MM.1S (cell line): ENCODE measurements at regions not wholly inside any gene's neighbourhood (a gene's known extent, or its start where the extent isn't known, plus 50 kb on each side); places are given as distances from the start of the nearest gene placed in this dataset.

ENCODE experiments used
- DNase-seq: peaks from one replicate; pipeline ENCODE4 v3.0.0-alpha.2; 2015
- H2AFZ ChIP-seq: fragments of 300-600 bp; sonication (generic); 2 replicates; pipeline ENCODE4 v1.6.0; 2016; ENCODE audit warnings: antibody characterized with exemption, low read length
- H3F3A ChIP-seq: fragments of 300-600 bp; sonication (generic); 2 replicates; pipeline ENCODE4 v1.6.1; 2016; ENCODE audit warnings: mild to moderate bottlenecking, antibody characterized with exemption, low read length, moderate library complexity, mixed read lengths; ENCODE audit not compliant: insufficient read depth
- H3K27ac ChIP-seq: fragments of 300-600 bp; sonication (generic); 2 replicates; pipeline ENCODE4 v1.5.1; 2016; ENCODE audit warnings: mild to moderate bottlenecking, low read length
- H3K27me3 ChIP-seq: fragments of 300-600 bp; sonication (generic); replicated peaks from 2 replicates; pipeline ENCODE4 v1.6.0; 2016; ENCODE audit warnings: low read length; ENCODE audit not compliant: insufficient read depth
- H3K36me3 ChIP-seq: fragments of 300-600 bp; sonication (generic); replicated peaks from 2 replicates; pipeline ENCODE4 v1.6.1; 2016; ENCODE audit warnings: mild to moderate bottlenecking, low read length, mixed read lengths; ENCODE audit not compliant: insufficient read depth
- H3K4me1 ChIP-seq: fragments of 300-600 bp; sonication (generic); 2 replicates; pipeline ENCODE4 v1.6.1; 2016; ENCODE audit warnings: low read length, mixed read lengths
- H3K4me2 ChIP-seq: fragments of 300-600 bp; sonication (generic); 2 replicates; pipeline ENCODE4 v1.6.0; 2016; ENCODE audit warnings: low read depth, low read length
- H3K4me3 ChIP-seq: fragments of 300-600 bp; sonication (generic); 2 replicates; pipeline ENCODE4 v1.5.1; 2016; ENCODE audit warnings: low read length, mixed read lengths
- H3K79me2 ChIP-seq: fragments of 300-600 bp; sonication (generic); 2 replicates; pipeline ENCODE4 v1.6.1; 2016; ENCODE audit warnings: mixed run types, low read length, mixed read lengths
- H3K9ac ChIP-seq: fragments of 300-600 bp; sonication (generic); 2 replicates; pipeline ENCODE4 v1.6.1; 2016; ENCODE audit warnings: low read length, mixed read lengths
- H3K9me2 ChIP-seq: fragments of 300-600 bp; sonication (generic); replicated peaks from 2 replicates; pipeline ENCODE4 v1.6.1; 2016; ENCODE audit warnings: mild to moderate bottlenecking, low read length, mixed read lengths; ENCODE audit not compliant: insufficient read depth
- H3K9me3 ChIP-seq: fragments of 300-600 bp; sonication (generic); replicated peaks from 2 replicates; pipeline ENCODE4 v1.6.1; 2016; ENCODE audit warnings: mild to moderate bottlenecking, low read length, mixed read lengths; ENCODE audit not compliant: insufficient read depth
- H4K20me1 ChIP-seq: fragments of 300-600 bp; sonication (generic); 2 replicates; pipeline ENCODE4 v1.6.1; 2016; ENCODE audit warnings: mild to moderate bottlenecking, low read length, moderate library complexity, mixed read lengths; ENCODE audit not compliant: insufficient read depth
- CTCF ChIP-seq: fragments of 300-600 bp; sonication (generic); IDR thresholded peaks from 2 replicates; pipeline ENCODE4 v1.5.1; 2016; ENCODE audit warnings: antibody characterized with exemption, low read length, mixed read lengths
- EZH2 ChIP-seq: fragments of 300-600 bp; sonication (generic); optimal IDR thresholded peaks from 2 replicates; pipeline ENCODE3; 2017; ENCODE audit warnings: low read depth, mild to moderate bottlenecking, antibody characterized with exemption, low read length, mixed read lengths
- EZH2phosphoT487 ChIP-seq: fragments of 300-600 bp; sonication (generic); IDR thresholded peaks from 2 replicates; pipeline ENCODE4 v1.6.1; 2018; ENCODE audit warnings: antibody characterized with exemption, low read length

DNA sequence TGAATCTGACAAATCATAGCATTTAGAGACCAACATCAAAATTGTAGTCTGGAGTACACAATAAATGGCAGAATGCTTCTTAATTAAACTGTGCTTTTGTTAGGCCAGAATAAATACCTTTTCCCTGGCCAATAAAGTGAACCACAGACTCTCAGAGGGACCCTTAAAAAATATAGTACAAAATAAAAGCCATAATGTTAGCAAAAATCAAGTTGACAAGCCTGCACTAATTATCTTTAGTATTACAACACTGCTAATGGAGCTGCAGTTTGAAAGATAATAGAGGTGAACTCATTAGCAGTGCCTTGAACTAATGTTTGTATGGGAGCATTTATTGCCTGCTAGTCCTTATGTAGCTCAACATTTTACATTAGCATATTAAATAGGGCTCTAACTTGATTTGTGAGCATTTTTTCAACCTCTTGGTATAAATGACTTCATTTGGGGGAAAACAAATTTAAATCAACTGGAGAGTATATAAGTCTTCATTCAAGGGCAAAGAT lies 801.3 kb downstream of the EPHA3 start:
- DNase-seq: no peak

DNA sequence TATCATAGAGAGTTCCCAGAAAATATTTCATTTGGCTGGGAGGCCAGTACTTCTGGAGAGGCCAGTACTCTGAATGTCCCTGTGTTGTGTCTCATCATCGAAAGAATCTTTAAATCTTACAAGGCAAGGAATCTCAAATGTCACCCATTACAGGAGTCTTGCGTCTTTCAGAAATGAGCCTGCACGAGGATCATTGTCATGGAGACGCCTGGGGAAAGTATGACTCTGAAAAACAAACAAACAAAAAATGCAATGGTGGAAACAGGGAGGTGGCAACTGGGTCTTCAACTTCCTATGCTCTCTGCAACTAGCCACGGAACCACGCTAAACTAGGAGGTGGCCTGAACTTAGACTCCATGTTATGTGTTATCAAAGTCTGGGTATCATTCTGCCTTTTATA lies 804.6 kb downstream of the EPHA3 start:
- no peak overlapping the region for H3K27ac ChIP-seq
- H3K4me2 ChIP-seq: no peak overlapping the region
- DNase-seq: no peak
- H2AFZ ChIP-seq: no peak overlapping the region
- H3F3A ChIP-seq: no peaks in the 10 kb centered on the region
- H3K9me2 ChIP-seq: no peaks in the 10 kb centered on the region
- TF ChIP-seq EZH2: no peak
- TF ChIP-seq CTCF: no peak
- no peak for TF ChIP-seq EZH2phosphoT487
- no peaks in the 10 kb centered on the region for H3K27me3 ChIP-seq
- no peaks in the 10 kb centered on the region for H3K9me3 ChIP-seq
- no peak overlapping the region for H3K4me3 ChIP-seq
- H3K4me1 ChIP-seq: no peaks in the 10 kb centered on the region
- H4K20me1 ChIP-seq: no peaks in the 10 kb centered on the region
- H3K9ac ChIP-seq: no peak overlapping the region
- no peaks in the 10 kb centered on the region for H3K36me3 ChIP-seq
- no peaks in the 10 kb centered on the region for H3K79me2 ChIP-seq

More for the DNA sequence above, 801.3 kb downstream of the EPHA3 start:
- Histone ChIP-seq H3K9me3 (no peaks in the 10 kb centered on the region), H2AFZ (no peak overlapping the region), H4K20me1 (no peaks in the 10 kb centered on the region), H3K9ac (no peak overlapping the region), H3F3A (no peaks in the 10 kb centered on the region), H3K27me3 (no peaks in the 10 kb centered on the region), H3K4me2 (no peak overlapping the region), H3K4me3 (no peak overlapping the region), H3K27ac (no peak overlapping the region), H3K79me2 (no peaks in the 10 kb centered on the region), H3K4me1 (no peaks in the 10 kb centered on the region), H3K9me2 (no peaks in the 10 kb centered on the region), H3K36me3 (no peaks in the 10 kb centered on the region)
- TF ChIP-seq CTCF (no peak), EZH2 (no peak), EZH2phosphoT487 (no peak)

DNA sequence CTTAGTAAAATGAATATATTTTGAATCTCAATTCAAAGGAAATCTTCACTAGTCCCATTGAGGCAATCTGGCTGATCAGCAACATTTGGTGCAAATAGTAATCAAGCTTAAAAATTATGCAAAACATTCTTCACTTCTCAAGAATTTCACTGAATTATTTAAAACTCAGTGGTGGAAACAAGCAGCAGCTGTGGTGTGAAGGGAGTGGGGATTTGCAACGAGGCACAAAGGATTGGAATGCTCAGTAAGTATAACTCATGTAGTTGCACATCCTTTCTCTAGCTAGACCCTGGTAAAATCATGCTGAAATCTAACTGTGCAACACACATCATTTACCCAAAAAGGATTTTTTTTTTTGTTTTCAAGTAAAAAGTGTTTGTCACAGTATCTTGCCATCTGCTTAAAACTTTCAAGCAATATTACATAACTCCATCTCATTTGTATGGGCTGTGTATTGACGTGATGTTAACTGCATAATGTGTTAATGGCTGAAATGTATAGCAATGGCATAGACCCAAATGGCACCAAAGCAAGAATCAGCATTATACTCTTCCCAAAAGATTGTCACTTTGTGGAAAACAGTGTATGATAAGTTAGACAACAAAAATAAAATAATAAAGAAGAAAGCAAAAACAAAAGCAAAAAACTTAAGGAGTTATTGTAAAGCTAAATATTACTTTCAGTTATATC lies 816.6 kb downstream of the EPHA3 start:
- H2AFZ ChIP-seq: no peak overlapping the region
- H3K4me2 ChIP-seq: no peak overlapping the region
- no peak overlapping the region for H3K27ac ChIP-seq
- no peaks in the 10 kb centered on the region for H4K20me1 ChIP-seq
- no peak overlapping the region for H3K9ac ChIP-seq
- TF ChIP-seq CTCF: no peak
- TF ChIP-seq EZH2phosphoT487: no peak
- no peak for TF ChIP-seq EZH2
- no peaks in the 10 kb centered on the region for H3K27me3 ChIP-seq
- H3K9me2 ChIP-seq: no peaks in the 10 kb centered on the region
- no peak overlapping the region for H3K4me3 ChIP-seq
- no peak for DNase-seq
- no peaks in the 10 kb centered on the region for H3F3A ChIP-seq
- no peaks in the 10 kb centered on the region for H3K36me3 ChIP-seq
- no peaks in the 10 kb centered on the region for H3K79me2 ChIP-seq
- H3K4me1 ChIP-seq: no peaks in the 10 kb centered on the region
- H3K9me3 ChIP-seq: no peaks in the 10 kb centered on the region
